Activated T-helper 1 cell treated with anti-CD3 and anti-CD28 coated beads, Interleukin-2, amount 50 U/mL, for 16 hours (primary cell): ENCODE measurements at regions not wholly inside any gene's neighbourhood (a gene's known extent, or its start where the extent isn't known, plus 50 kb on each side); places are given as distances from the start of the nearest gene placed in this dataset.
"Not testable (repeated sequence)": the region's sequence is repeated elsewhere in the genome, so short reads cannot be mapped to it uniquely, and the experiment has no call there.

Experiments
- DNase-seq, 2 donors: peaks; one replicate each; pipeline ENCODE4 v3.0.0-alpha.2; 2020; ENCODE audit warnings: low read depth in 1 of 2, low spot score in 1 of 2

GRCh38 chr10:43842496-43842895, 193.8 kb upstream of the ZNF32 start:
- DNase-seq, result no peak

GRCh38 chr10:43842072-43842471, 193.4 kb upstream of the ZNF32 start:
- no peak for DNase-seq

GRCh38 chr10:43839973-43840372, 191.3 kb upstream of the ZNF32 start:
- no peak for DNase-seq

- not testable (repeated sequence) for DNase-seq
Observed at GRCh38 chr10:43834751-43835150, 186.1 kb upstream of the ZNF32 start.

DNA sequence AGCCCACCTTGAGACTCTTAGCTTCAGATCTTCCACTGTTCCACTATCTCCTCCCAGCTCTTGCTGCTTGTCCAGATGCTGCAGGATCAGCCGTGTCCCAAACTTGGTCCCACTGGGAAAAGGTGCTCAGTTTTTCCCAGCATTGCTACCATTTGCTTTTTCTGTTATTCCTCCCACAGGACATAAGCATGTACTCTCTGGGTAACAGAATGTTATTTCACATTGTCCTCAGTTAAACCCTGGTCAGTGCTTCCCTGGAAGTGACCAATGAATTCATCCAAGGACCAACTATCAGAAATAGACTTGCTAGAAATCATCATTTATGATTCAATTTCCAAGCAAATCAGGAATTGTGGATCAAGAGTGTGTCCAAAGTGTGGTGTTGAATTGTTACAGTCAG, 179.2 kb upstream of the ZNF32 start:
- no peak for DNase-seq

DNA sequence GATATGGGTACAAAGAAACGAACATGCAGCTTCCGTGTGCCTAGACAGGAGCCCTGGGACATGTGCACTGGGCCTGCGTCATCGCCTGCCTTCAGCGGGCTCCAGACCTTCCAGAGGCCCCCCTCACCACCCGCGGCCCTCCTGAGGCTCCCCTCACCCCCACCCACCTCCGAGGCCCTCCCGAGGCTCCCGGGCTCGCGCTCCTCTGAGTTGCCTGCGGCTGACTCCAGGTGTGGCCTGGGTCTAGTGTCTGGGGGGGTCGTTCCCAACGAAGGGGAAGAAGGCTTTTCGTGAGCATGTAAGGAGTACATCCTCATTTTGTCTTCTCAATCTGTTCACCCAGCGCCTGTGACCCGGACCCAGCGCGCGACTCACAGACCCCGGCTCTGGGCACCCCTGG, 177.3 kb upstream of the ZNF32 start:
- DNase-seq, result no peak

DNA sequence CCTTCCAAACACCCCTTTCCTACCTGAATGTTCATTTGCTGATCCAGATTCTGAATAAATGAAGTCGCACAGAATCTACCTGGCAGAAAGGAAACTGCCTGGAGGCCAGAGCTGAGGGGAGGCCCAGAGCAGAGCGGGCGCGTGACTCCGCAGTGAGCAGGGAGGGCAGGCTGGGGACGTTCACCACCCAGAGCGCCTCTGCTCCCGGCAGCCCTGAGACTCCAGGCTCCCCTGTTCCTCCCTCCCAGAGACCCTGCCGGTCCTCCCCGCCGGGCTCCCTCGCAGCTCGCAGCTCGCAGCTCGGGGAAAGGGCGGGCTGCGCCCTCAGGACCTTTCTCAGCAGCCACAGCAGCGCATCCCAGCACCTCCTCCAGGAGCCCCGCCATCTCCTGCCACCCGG, 176.7 kb upstream of the ZNF32 start:
- no peak for DNase-seq

DNA sequence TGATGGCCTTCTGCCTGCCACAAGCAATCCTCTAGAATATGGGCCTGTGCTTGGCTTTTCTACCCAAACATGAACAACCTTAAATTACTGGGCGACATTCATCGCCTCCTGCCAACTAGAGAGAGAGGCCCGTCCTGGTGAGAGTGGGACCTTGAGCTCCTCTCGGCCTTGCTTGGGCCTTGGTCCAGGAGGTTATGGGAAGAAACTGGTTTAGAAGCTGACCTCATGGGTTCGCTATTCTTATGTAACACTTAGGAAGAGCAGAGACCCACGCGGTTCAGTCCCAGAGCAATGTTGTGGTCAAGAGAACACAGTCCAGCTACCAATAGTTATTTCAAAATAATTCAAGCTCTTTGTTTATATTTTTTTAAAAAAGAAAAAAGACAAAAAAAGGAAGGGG, 176.3 kb upstream of the ZNF32 start:
- DNase-seq, result no peak

DNA sequence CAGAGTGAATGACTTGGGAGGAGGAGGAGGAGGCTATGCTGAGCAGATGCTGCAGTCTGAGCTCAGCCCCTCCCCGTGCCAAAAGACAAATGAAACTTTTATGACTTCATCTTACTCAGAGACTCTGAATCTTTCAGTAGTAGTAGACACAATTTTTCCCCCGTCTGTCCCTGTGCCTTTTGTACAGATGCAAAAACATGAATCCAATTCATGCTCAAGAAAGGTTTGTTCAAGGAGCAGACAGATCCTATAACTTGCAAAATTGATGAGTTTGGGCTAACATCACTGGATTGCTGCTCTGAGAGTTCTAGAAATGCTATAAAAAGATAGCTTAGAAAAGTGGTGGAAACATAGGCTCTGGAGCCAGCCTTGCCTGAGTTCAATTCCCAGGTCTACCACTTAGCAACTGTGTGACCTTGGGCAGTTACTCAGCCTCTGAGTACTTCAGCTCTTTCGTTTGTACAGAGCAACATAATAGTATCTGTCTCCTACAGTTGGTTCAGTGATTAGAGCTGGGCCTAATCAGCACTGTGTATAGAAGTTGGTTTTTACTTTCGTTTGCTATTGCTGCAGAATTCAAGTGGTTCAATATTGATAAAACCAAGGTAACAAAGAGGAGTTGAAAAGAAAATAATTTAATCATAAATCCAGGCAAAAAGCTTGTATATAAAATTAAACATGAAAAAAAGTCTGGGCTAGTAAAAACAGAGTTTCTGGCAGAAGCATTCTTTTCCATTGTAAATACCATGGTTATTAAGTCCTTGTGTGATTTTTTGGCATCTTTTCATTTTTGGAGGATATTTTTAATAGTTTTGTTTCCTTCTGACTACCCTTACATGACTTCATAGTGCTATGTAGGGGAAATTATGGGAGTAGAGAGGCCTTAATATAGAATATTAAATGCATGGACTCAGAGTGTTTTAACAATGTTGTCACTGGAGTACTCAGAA, 174.2 kb upstream of the ZNF32 start:
- DNase-seq, result no peak

DNA sequence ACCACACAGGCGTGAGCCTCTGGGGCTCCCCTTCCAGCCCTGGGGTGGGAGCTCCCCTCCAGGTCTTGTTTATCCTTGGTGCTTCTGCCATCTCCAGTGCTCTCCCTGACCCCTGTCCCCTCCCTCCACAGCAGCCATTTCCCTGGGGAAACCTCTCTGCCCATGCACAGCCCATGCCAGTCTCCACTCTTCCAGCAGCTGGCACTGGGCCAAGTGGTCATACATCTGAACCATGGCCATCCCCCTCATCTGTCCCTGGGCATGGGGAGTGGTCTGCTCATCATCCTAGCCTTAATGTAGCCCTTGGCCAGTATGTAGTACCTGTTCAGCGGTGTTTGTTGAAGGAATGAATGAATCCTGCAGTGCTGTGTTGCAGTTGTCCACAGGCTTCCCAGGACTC, 172.4 kb upstream of the ZNF32 start:
- DNase-seq, result no peak

DNA sequence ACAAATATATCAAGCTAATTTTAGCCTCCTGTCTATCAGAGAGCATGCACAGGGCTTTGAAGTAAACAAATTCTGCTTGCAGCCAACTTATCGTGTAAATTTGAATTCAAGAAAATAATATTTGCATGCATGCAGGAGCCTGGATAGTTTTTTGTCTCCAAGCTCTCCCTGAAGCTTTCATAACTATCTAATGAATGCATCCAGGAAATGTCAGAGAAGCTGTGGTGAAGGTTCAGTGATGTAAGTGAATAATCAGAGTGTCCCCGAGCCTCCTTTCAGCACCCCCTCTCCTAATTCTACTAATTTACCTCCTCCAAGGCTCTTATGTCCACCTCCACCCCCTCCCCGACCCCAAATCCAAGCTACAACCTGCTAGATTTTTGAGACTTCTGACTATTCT, 172.0 kb upstream of the ZNF32 start:
- DNase-seq, result no peak

GRCh38 chr10:43819464-43820230, 171.0 kb upstream of the ZNF32 start:
- DNase-seq, result no peak

GRCh38 chr10:43818687-43819086, 170.0 kb upstream of the ZNF32 start:
- DNase-seq, result no peak

DNA sequence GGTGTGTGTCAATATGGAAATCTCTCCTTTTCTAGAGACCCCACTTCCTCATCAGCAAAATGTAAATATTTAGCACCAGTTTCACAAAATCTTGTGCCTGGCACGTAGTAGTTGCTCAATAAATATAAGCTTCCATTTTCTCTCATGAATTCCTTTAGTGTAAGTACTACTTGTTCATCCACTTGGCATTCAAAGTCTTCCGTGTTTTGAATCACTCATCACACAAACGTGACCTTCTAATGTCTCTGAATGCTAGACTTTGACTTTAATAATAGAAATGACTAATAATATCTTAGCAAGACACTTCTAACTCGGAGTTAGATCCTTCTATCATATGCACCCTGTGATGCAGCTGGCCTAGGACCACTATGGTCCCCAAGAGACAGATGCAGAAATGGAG, 168.7 kb upstream of the ZNF32 start:
- no peak for DNase-seq

DNA sequence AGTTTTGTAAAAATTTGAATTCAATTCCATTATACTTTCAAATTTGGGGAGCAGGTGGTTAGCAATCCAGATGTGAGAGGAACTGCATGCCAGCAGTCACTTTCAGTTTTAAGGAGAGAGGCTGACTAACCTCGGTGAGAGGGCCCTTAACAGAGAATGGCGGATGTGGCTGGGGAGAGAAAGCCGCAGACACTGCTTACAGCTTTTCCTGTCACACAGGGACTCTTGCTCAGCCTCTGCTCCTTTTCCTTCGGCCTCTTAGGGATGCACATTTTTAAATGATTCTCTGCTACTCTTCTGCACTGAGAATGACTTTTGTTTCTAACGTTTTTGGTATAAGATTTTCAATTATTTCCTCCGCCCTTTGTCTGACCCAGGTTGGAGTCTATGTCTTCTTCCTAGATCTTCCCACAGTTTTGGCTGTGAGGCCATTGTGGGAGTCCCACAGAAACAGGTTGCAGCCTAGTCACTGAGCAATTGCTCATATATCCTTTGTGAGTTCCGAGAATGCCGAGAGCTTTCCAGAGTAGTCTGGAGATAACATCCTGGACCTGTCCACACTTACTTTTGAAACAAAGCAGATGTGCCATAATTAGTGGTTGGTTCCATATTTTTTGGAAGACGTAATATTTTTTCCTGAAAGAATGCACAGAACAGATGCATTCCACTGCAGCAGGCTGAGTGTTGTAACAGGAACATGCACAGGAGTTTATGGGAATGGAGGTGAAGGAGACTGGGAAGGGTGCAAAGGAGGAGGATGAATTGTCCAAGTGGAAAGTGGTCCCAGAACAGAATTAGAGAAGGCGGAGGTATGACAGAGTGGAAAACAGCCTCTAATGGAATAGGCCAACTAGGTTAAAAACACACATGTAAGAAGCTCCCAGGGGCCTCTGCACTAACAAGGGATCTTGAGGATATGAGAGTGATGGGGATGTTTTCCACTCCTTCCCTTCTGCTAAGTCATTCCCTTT, 168.0 kb upstream of the ZNF32 start:
- DNase-seq, result peak; percentile 38 to 48

GRCh38 chr10:43815181-43815885, 166.7 kb upstream of the ZNF32 start:
- DNase-seq, result no peak

- DNase-seq, result no peak
Observed at GRCh38 chr10:43814663-43815062, 166.0 kb upstream of the ZNF32 start.

DNA sequence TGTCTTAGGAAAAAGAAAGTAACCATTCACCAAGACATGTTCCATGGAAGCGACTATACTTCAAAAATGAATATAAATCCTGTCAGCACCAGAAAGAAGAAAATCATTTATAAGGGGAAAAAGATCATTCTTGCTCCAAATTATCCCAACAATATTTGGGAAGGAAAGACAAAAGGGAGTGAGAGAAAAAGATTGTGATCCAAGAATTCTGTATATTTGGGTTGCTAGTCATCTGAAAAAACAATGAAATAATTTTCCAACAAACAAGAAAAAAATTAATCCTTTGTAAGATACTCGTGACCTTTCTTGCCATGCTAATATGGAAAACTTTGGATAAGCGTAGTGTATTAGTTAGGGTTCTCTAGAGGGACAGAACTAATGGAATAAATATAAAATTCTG, 163.2 kb upstream of the ZNF32 start:
- no peak for DNase-seq

DNA sequence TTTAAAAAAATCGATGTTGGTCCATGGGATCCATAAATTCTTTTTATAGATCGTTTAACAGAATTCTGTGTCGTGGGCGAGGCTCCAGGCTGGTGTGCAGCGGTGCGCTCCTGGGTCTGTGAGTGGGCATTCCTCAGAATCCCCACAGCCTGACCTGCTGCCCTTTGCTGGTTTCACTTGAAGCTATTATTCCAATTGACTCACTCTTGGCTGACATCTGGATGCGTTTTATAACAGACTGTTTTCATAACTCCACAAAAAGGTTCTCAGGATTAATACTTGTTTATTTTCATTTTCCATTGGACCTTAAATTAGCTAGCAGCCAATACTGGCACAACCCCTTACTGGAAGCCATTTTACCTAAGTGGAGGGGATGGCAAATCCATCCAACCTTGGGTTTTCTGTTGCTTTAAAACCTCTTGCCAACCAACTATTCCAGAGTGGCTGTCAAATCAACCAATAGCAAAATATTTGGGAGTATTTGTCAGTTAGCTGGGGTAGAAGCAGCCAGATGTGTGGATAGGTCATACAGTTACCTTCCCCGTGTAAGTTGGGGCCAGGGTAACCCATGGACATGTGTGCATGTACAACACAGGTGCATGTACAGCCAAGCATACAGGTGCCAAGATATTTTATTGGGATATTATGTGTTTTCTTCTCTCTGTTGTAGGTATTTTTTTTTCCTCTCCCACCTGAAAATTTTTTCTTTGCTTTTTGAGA, 160.7 kb upstream of the ZNF32 start:
- no peak for DNase-seq

DNA sequence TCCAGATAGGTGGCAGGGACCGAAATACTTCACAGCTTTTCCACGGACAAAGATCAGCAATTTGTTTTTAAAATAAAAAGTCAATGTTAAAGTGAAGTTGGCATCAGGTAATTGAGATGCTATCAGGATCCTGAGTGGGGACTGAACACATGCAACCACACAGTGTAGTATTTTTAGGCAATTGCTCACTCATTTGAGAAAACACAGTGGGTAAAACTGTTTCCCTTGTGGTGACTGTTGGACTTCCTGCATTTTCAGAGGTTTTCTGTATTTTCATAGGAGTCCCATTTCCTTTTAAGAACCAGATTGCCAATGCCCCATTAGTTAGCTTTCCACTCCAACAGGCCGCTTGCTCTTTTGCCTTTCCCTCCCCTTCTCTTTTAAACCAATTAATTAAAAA, 159.5 kb upstream of the ZNF32 start:
- DNase-seq, result no peak
